PC-3 (cell line): ENCODE measurements at regions not wholly inside any gene's neighbourhood (a gene's known extent, or its start where the extent isn't known, plus 50 kb on each side); places are given as distances from the start of the nearest gene placed in this dataset.

Experiments
- ATAC-seq: fragments of 200-7000 bp; cut with Tn5 transposase; 2 replicates; pipeline ENCODE4 v1.9.1; 2020; ENCODE audit warnings: mild to moderate bottlenecking, moderate library complexity
- BruUV-seq: library from RNA; stranded (reverse); fragments of 400-500 nt; replicated peaks from 2 replicates; lab custom pipeline; 2021; lab: Mats Ljungman, UMichigan
- CTCF ChIA-PET: fragments of 300-600 bp; sonication (Branson Sonifier 250); formaldehyde crosslinking; loops from one replicate; lab custom pipeline; 2022; ENCODE audit warnings: antibody characterized with exemption; lab: Charles Lee
- POLR2A ChIA-PET: fragments of 300-600 bp; sonication (Branson Sonifier 250); formaldehyde crosslinking; loops from one replicate; lab custom pipeline; 2022; ENCODE audit warnings: antibody characterized with exemption; ENCODE audit not compliant: unreplicated experiment; lab: Charles Lee
- DNase-seq: peaks from one replicate; pipeline ENCODE4 v3.0.0-alpha.2; 2015
- H2AFZ ChIP-seq: fragments of 300-600 bp; sonication (generic); 2 replicates; pipeline ENCODE4 v1.6.0; 2016; ENCODE audit warnings: antibody characterized with exemption, low read length
- H3F3A ChIP-seq: fragments of 300-600 bp; sonication (generic); one replicate; pipeline ENCODE4 v1.6.0; 2017; ENCODE audit warnings: antibody characterized with exemption, low read length, control low read depth, mild to moderate bottlenecking; ENCODE audit not compliant: unreplicated experiment
- H3K27ac ChIP-seq: fragments of 300-600 bp; sonication (generic); 2 replicates; pipeline ENCODE4 v1.5.1; 2016; ENCODE audit warnings: mild to moderate bottlenecking, low read length
- H3K27me3 ChIP-seq: fragments of 300-600 bp; sonication (generic); 2 replicates; pipeline ENCODE4 v1.6.1; 2016; ENCODE audit warnings: low read length, mixed read lengths
- H3K36me3 ChIP-seq: fragments of 300-600 bp; sonication (generic); 2 replicates; pipeline ENCODE4 v1.6.1; 2016; ENCODE audit warnings: low read depth, mixed run types, low read length, mixed read lengths
- H3K4me1 ChIP-seq: fragments of 300-600 bp; sonication (generic); 2 replicates; pipeline ENCODE4 v1.5.1; 2016; ENCODE audit warnings: low read length; ENCODE audit not compliant: insufficient read depth
- H3K4me2 ChIP-seq: fragments of 300-600 bp; sonication (generic); 2 replicates; pipeline ENCODE4 v1.6.0; 2016; ENCODE audit warnings: low read length
- H3K4me3 ChIP-seq: fragments of 300-600 bp; sonication (generic); 2 replicates; pipeline ENCODE4 v1.5.1; 2016; ENCODE audit warnings: mild to moderate bottlenecking, low read length, mixed read lengths
- H3K79me2 ChIP-seq: fragments of 300-600 bp; sonication (generic); 2 replicates; pipeline ENCODE4 v1.6.1; 2017; ENCODE audit warnings: low read length, mixed read lengths
- H3K9ac ChIP-seq: fragments of 300-600 bp; sonication (generic); 2 replicates; pipeline ENCODE4 v1.6.0; 2016; ENCODE audit warnings: mild to moderate bottlenecking, low read length
- H3K9me2 ChIP-seq: fragments of 300-600 bp; sonication (generic); replicated peaks from 2 replicates; pipeline ENCODE4 v1.6.1; 2016; ENCODE audit warnings: mixed run types, low read length, mixed read lengths
- H3K9me3 ChIP-seq: fragments of 300-600 bp; sonication (generic); 2 replicates; pipeline ENCODE4 v1.6.1; 2016; ENCODE audit warnings: low read length, mixed read lengths
- H4K20me1 ChIP-seq: fragments of 300-600 bp; sonication (generic); 2 replicates; pipeline ENCODE4 v1.6.1; 2016; ENCODE audit warnings: low read length, mixed read lengths
- EZH2 ChIP-seq: fragments of 300-600 bp; sonication (generic); IDR thresholded peaks from one replicate; pipeline ENCODE4 v1.6.1; 2017; ENCODE audit warnings: antibody characterized with exemption, mild to moderate bottlenecking, low read length; ENCODE audit not compliant: unreplicated experiment
- EZH2phosphoT487 ChIP-seq: fragments of 300-600 bp; sonication (generic); IDR thresholded peaks from 2 replicates; pipeline ENCODE4 v1.6.1; 2018; ENCODE audit warnings: mild to moderate bottlenecking, antibody characterized with exemption, low read length, borderline replicate concordance
- intact Hi-C: fragments of 100-400 bp; cut with micrococcal nuclease; formaldehyde crosslinking; loops from 2 replicates; pipeline ENCODE4 v1.9.0; 2023
- TF ChIP-seq, protein P1 (sequence below): fragments of 300-600 bp; sonication (generic); conservative IDR thresholded peaks from 2 replicates; pipeline ENCODE4 v1.5.1; 2017; ENCODE audit warnings: antibody characterized with exemption, low read depth, mild to moderate bottlenecking, low read length

- Histone ChIP-seq H2AFZ (no peak overlapping the region), H4K20me1 (no peaks in the 10 kb centered on the region), H3K27me3 (no peaks in the 10 kb centered on the region), H3K79me2 (peaks cover 33% of the 10 kb centered on the region), H3K27ac (peak overlapping the region; percentile 96), H3K36me3 (no peaks in the 10 kb centered on the region), H3F3A (peaks cover 8% of the 10 kb centered on the region), H3K9me3 (no peaks in the 10 kb centered on the region), H3K4me2 (peak overlapping the region; percentile 93), H3K9me2 (no peaks in the 10 kb centered on the region), H3K4me1 (peaks cover 65% of the 10 kb centered on the region), H3K9ac (peak overlapping the region; percentile 91), H3K4me3 (no peak overlapping the region)
- TF ChIP-seq, protein P1, sequence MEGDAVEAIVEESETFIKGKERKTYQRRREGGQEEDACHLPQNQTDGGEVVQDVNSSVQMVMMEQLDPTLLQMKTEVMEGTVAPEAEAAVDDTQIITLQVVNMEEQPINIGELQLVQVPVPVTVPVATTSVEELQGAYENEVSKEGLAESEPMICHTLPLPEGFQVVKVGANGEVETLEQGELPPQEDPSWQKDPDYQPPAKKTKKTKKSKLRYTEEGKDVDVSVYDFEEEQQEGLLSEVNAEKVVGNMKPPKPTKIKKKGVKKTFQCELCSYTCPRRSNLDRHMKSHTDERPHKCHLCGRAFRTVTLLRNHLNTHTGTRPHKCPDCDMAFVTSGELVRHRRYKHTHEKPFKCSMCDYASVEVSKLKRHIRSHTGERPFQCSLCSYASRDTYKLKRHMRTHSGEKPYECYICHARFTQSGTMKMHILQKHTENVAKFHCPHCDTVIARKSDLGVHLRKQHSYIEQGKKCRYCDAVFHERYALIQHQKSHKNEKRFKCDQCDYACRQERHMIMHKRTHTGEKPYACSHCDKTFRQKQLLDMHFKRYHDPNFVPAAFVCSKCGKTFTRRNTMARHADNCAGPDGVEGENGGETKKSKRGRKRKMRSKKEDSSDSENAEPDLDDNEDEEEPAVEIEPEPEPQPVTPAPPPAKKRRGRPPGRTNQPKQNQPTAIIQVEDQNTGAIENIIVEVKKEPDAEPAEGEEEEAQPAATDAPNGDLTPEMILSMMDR: no peak
- no peak for TF ChIP-seq EZH2
- no peak for TF ChIP-seq EZH2phosphoT487
- ATAC-seq (no peak), DNase-seq (no peak)
- ChIA-PET CTCF (interaction anchor here (0.8 to 2.9 kb wide), 3 partner anchors 199 to 201 kb away, joined by 5 to 54 read pairs (median 30); no protein-coding TSS in a partner anchor), POLR2A (interaction anchor here (0.6 kb wide), 3 partner anchors 66 to 372 kb away, joined by 3 to 4 read pairs (median 3); no protein-coding TSS in a partner anchor)
- BruUV-seq: no TSS peak
- intact Hi-C loops: loop anchor here (1.0 to 10.0 kb wide), 2 partner anchors 237 to 1119 kb away; partner anchors contain the start of gene KCNH5
These were observed 163.7 kb downstream of the SNAPC1 start for GRCh38 chr14:61925732-61926435.

- H3K9me2 ChIP-seq: no peaks in the 10 kb centered on the region
- peaks cover 71% of the 10 kb centered on the region for H3K4me1 ChIP-seq
- peaks cover 8% of the 10 kb centered on the region for H3F3A ChIP-seq
- H3K79me2 ChIP-seq: peaks cover 45% of the 10 kb centered on the region
- DNase-seq (peak; percentile 94), ATAC-seq (peak; percentile 65)
- H3K9me3 ChIP-seq: no peaks in the 10 kb centered on the region
- H3K36me3 ChIP-seq: peaks cover 4% of the 10 kb centered on the region
- peak overlapping the region; percentile 93 for H3K4me2 ChIP-seq
- H3K4me3 ChIP-seq: peak overlapping the region; percentile 70
- H3K27ac ChIP-seq: peak overlapping the region; percentile 96
- H2AFZ ChIP-seq: no peak overlapping the region
- ChIA-PET POLR2A (interaction anchor here (0.6 to 2.7 kb wide), 10 partner anchors 14 to 389 kb away, joined by 3 to 10 read pairs (median 4); no protein-coding TSS in a partner anchor), CTCF (interaction anchor here (0.6 to 2.9 kb wide), 7 partner anchors 9 to 200 kb away, joined by 3 to 30 read pairs (median 5); no protein-coding TSS in a partner anchor)
- BruUV-seq: no TSS peak
- TF ChIP-seq EZH2 (no peak), EZH2phosphoT487 (no peak)
- TF ChIP-seq, protein P1: no peak
- peak overlapping the region; percentile 91 for H3K9ac ChIP-seq
- intact Hi-C loops: loop anchor here (1.0 to 10.0 kb wide), 6 partner anchors 36 to 1118 kb away; partner anchors contain the start of gene KCNH5
- H4K20me1 ChIP-seq: no peaks in the 10 kb centered on the region
- no peaks in the 10 kb centered on the region for H3K27me3 ChIP-seq
These were observed 164.8 kb downstream of the SNAPC1 start for GRCh38 chr14:61927060-61927459.
